ENCODE measurements at regions not wholly inside any gene's neighbourhood (a gene's known extent, or its start where the extent isn't known, plus 50 kb on each side); places are given as distances from the start of the nearest gene placed in this dataset.

DNA sequence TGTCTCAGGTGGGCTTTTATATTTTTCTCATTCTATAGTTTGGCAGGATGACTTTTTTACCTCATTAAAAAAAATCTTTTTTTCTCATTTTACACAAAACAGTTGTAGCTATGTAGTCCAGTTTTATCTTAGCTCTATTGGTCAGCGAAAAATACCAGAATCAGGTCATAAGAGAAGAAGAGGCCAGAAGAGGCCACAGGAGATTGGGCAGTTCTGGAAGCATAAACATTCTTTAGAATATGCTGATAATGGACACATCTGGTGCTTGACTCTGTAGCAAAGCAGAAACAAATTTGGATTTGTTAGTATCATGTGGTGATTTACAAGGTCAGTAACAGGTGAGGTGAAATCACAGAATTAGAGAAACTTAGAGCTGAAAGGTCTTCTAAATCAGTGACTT lies 66.6 kb upstream of the ARHGAP24 start:
- DNase-seq (ENCODE audit: insufficient read length) (no peak), FAIRE-seq (no peak)
- no peak for TF ChIP-seq TAF1 (IDR thresholded peaks at IDR 0.05; ENCODE audit: borderline replicate concordance, low read depth, low read length)
- no peak for TF ChIP-seq POLR2AphosphoS5 (IDR thresholded peaks at IDR 0.05; ENCODE audit: low read depth, low read length)
- no peak for TF ChIP-seq POLR2A (IDR thresholded peaks at IDR 0.05; ENCODE audit: low read depth, low read length)

DNA sequence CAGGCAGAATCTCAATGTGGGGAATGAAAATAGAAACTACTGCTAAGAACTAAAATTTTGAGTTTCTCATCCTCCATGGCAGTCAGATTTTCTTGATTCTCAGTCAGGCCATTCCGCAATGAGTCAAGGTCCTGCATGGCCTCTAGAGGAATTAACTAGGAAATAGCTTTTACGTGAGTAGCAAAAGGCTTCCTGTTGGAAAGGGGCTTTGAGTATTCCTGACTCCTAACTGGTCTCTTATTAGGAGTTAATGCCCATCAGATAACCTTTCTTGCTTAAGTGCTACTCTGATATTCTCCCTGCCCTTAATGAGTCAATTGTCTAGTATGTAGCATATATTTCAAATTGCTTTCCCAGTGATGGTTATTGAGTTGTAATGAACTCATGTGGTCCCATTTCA lies 65.7 kb upstream of the ARHGAP24 start:
- DNase-seq (ENCODE audit: insufficient read length) (no peak), FAIRE-seq (no peak)
- TF ChIP-seq POLR2AphosphoS5 (IDR thresholded peaks at IDR 0.05; ENCODE audit: low read depth, low read length), result no peak
- TF ChIP-seq POLR2A (IDR thresholded peaks at IDR 0.05; ENCODE audit: low read depth, low read length), result no peak

DNA sequence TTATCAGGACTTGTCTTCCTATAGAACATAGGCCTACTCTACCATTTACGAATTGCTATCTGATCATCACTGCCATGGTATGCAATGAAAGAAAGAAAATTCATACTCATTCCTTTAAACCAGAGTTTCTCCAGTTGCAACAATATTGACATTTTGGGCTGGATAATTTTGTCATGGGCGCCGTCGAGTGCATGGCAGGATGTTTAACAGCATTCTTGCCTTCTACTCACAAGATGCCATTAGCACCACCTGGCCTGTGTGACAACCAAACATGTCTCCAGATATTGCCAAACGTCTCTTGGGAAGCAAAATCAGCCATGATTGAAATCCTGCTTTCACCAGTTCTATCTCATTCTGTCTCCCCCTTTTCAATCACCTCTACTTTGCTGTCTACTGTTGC lies 63.6 kb upstream of the ARHGAP24 start:
- FAIRE-seq (no peak), DNase-seq (ENCODE audit: insufficient read length) (no peak)
- TF ChIP-seq POLR2A (IDR thresholded peaks at IDR 0.05; ENCODE audit: low read depth, low read length) (no peak), TAF1 (IDR thresholded peaks at IDR 0.05; ENCODE audit: borderline replicate concordance, low read depth, low read length) (no peak), POLR2AphosphoS5 (IDR thresholded peaks at IDR 0.05; ENCODE audit: low read depth, low read length) (no peak)

DNA sequence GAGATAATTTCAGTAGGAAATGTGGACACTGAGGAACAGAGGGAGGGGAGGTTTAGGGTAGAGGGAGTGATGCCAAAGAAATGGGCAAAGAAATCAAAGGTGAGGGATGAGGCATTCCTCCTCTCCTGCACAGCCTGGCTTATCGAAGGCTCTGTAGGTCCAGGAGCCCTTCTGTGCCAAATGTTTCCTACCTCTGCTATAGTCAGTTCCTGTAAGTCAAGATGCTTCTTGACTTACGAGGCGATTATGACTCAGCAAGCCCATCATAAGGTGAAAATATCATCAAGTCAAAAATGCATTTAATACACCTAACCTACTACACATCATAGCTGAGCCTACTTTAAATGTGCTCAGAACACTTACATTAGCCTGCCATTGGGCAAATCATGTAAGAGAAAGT lies 60.0 kb upstream of the ARHGAP24 start:
- TF ChIP-seq POLR2A (IDR thresholded peaks at IDR 0.05; ENCODE audit: low read depth, low read length) (no peak), TAF1 (IDR thresholded peaks at IDR 0.05; ENCODE audit: borderline replicate concordance, low read depth, low read length) (no peak), POLR2AphosphoS5 (IDR thresholded peaks at IDR 0.05; ENCODE audit: low read depth, low read length) (no peak)
- no peak for FAIRE-seq
- no peak for DNase-seq (ENCODE audit: insufficient read length)

DNA sequence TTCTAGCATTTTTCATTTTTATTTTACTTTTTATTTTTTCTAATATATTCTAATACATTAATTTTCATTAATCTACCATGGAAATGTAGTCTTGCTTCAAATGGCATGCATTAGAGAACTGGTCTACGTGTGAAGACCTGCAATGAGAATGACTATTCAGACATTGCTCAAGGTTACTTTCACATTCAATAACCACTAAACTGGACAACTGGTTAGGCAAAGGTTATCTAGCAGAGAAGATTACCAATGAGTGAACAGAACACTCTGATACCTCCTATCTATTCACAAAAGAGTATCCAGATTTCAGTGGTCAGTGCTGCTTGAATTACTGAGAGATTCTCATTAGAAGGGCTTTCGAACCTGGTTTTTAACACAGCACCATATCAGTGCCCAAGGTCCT lies 58.9 kb upstream of the ARHGAP24 start:
- no peak for TF ChIP-seq POLR2A (IDR thresholded peaks at IDR 0.05; ENCODE audit: low read depth, low read length)
- no peak for TF ChIP-seq POLR2AphosphoS5 (IDR thresholded peaks at IDR 0.05; ENCODE audit: low read depth, low read length)
- no peak for TF ChIP-seq TAF1 (IDR thresholded peaks at IDR 0.05; ENCODE audit: borderline replicate concordance, low read depth, low read length)
- no peak for FAIRE-seq
- no peak for DNase-seq (ENCODE audit: insufficient read length)

DNA sequence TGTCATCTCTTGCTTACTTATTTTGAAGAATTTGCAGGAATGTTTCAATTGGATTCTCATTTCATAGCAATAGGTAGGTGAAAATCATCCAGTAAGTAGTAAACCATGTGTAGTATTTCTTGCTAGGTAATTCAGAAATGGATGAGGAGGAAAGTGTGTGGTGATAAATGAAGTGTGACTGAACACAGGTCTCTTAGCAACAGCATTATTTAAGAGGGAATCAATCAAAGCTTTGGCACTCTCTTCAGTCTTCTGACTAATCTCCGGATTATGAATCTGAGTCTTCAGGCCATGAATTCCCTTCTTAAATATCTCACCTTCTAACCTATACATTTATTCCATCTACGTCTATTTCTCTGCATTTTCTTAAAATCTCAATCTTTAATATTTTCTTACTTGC lies 55.8 kb upstream of the ARHGAP24 start:
- no peak for FAIRE-seq
- TF ChIP-seq POLR2AphosphoS5 (IDR thresholded peaks at IDR 0.05; ENCODE audit: low read depth, low read length), result no peak
- TF ChIP-seq TAF1 (IDR thresholded peaks at IDR 0.05; ENCODE audit: borderline replicate concordance, low read depth, low read length), result no peak
- DNase-seq (ENCODE audit: insufficient read length), result no peak

DNA sequence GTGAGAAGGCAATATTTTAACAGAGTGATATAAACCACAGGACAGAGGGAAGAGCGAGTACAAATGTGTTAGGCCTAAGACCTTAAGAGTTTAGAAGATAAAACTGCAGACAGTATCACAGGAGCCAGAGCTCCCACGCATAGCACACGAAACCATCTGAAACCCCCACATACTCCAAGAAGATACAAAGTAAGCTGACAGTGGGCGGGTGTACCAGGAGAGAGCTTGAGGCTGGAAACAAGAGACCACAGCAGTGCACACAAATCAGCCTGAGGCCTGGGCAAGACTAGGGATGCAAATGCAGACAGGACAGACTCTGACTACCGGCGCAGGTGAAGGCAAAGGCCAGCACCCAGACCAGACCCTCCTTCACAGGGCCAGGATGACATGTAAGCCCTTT lies 54.1 kb upstream of the ARHGAP24 start:
- FAIRE-seq, result no peak

DNA sequence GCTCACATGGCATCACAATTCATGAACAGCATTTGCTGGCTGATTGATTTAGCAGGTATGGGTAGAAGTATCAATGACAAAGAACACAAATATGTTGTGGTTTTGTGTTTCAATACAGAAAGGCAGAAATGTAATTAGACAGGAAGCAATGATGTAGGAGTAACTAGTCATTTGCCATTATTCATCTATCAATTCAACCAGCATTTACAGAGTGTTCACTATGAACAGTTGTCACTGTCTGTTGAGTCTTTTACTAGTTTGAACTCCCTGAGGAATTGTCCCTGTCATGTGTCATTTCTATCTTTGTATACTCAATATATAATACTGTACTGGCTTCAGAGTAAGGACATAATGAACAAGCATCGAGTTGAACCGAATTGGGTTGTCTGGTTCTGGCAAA lies 51.5 kb upstream of the ARHGAP24 start:
- no peak for DNase-seq (ENCODE audit: insufficient read length)
- TF ChIP-seq TAF1 (IDR thresholded peaks at IDR 0.05; ENCODE audit: borderline replicate concordance, low read depth, low read length), result no peak
- TF ChIP-seq POLR2AphosphoS5 (IDR thresholded peaks at IDR 0.05; ENCODE audit: low read depth, low read length), result no peak
- TF ChIP-seq POLR2A (IDR thresholded peaks at IDR 0.05; ENCODE audit: low read depth, low read length), result no peak
- no peak for FAIRE-seq

More for the DNA sequence above, 54.1 kb upstream of the ARHGAP24 start:
- TF ChIP-seq POLR2AphosphoS5 (IDR thresholded peaks at IDR 0.05; ENCODE audit: low read depth, low read length) (no peak), POLR2A (IDR thresholded peaks at IDR 0.05; ENCODE audit: low read depth, low read length) (no peak), TAF1 (IDR thresholded peaks at IDR 0.05; ENCODE audit: borderline replicate concordance, low read depth, low read length) (no peak)
- DNase-seq (ENCODE audit: insufficient read length), result no peak

All from GM12892 (cell line).